ENCODE measurements at regions not wholly inside any gene's neighbourhood (a gene's known extent, or its start where the extent isn't known, plus 50 kb on each side); places are given as distances from the start of the nearest gene placed in this dataset.

DNA sequence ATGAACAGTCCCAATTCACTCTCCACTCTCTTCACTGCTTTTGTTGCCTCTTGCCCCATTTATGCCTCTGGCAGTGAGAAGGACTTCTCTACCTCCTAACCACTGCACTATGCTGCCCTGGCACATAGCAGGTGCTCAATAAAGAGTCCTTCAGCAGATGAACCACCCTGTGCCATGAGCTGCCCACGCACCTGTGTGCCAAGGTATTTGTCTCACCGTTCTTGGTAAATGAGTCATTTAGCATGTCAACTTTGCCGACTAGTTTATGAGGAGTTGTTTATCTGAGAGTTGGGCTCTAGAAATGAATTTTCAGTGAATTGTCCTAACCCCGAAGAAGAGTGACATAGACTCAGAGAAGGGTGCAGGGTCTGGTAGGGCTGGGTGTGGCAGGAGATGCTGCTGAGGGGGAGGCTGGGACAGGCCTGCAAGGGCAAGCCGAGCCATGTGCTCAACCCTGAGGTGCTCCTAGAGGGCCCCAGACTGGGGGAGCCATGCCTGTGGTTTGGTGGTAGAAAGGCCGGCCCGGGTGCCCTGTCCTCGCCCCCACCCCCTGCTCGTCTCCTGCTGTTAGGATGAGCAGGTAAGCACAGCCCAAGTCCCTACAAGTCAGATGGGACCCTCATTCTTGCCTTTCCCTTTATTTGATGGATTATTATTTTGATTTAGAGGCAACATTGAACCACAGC is 654.5 kb downstream of the MATN1 start:
- Histone ChIP-seq H3K27ac (no peak overlapping the region), H3K4me1 (no peaks in the 10 kb centered on the region), H3K36me3 (no peaks in the 10 kb centered on the region), H3K9me3 (peaks cover 0 to 4% (median 0%) of the 10 kb centered on the region in 4 donors), H3K27me3 (no peaks in the 10 kb centered on the region), H3K4me3 (no peak overlapping the region)
- TF ChIP-seq POLR2A (IDR thresholded peaks at IDR 0.05) (no peak), EP300 (IDR thresholded peaks at IDR 0.05) (no peak)
- TF ChIP-seq, protein P1, sequence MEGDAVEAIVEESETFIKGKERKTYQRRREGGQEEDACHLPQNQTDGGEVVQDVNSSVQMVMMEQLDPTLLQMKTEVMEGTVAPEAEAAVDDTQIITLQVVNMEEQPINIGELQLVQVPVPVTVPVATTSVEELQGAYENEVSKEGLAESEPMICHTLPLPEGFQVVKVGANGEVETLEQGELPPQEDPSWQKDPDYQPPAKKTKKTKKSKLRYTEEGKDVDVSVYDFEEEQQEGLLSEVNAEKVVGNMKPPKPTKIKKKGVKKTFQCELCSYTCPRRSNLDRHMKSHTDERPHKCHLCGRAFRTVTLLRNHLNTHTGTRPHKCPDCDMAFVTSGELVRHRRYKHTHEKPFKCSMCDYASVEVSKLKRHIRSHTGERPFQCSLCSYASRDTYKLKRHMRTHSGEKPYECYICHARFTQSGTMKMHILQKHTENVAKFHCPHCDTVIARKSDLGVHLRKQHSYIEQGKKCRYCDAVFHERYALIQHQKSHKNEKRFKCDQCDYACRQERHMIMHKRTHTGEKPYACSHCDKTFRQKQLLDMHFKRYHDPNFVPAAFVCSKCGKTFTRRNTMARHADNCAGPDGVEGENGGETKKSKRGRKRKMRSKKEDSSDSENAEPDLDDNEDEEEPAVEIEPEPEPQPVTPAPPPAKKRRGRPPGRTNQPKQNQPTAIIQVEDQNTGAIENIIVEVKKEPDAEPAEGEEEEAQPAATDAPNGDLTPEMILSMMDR (IDR thresholded peaks at IDR 0.05), result no peak
- DNase-seq (ENCODE audit: low spot score in 2 of 2), result no peak
- WGBS, 2 donors, result 90 to 91% methylated on average over 9 of the region's 9 CpGs

DNA sequence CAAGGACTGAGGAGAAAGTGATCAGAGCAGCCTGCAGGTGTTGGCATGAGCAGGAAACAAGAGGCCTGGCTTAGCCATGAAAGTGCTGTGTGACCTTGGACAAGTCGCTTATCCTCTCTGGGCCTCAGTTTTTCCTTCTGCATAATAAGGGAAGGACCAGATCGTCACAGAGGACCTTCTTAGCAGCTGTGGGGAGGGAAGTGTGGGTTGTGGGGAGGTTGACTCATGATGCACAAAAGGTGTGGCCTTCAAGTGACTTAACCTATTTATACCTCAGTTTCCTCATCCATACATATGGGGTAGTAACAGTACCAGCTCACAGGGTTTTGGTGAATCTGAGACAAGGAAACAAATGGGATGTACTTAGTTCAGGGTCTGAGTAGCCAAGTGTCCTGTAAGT is 658.8 kb downstream of the MATN1 start:
- H3K27ac ChIP-seq, result no peak overlapping the region
- peaks cover 0 to 4% (median 0%) of the 10 kb centered on the region in 4 donors for H3K9me3 ChIP-seq
- 59 to 68% methylated on average over 2 of the region's 2 CpGs for WGBS, 2 donors
- no peak overlapping the region for H3K4me3 ChIP-seq
- DNase-seq (ENCODE audit: low spot score in 2 of 2), result no peak
- H3K36me3 ChIP-seq, result no peaks in the 10 kb centered on the region
- TF ChIP-seq POLR2A (IDR thresholded peaks at IDR 0.05), result no peak
- TF ChIP-seq EP300 (IDR thresholded peaks at IDR 0.05), result no peak
- TF ChIP-seq, protein P1 (IDR thresholded peaks at IDR 0.05), result no peak
- no peaks in the 10 kb centered on the region for H3K27me3 ChIP-seq
- H3K4me1 ChIP-seq, result no peaks in the 10 kb centered on the region

DNA sequence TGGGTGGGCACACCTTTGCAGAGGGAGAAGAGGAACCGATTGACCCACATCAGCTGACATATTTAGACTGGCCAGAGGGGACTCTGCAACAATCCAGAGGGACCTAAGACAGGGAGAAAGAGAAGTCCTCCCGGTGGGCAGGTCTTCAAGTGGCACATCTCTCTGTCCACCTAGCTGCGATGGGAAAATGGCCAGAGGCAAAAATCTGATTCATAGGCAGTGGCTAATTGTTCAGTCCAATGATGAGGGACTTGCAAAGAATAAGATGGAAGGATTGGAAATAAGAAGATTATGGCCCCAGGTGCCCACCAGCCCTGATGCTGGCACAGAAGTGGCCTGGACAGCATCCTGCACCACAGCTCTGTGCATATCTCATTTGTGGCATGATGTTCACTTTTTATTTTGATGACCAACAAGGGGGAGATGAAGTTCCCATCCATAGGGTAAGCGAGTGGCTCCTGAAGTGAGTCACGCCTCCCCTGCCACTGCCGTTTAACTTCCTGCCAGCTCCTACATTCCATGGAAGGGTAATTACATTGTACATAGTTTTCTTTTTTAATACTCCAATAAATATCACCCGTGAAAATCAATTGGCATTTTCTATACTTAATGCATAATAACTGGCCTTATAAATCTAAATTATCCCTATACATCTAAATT is 659.6 kb downstream of the MATN1 start:
- no peak for DNase-seq (ENCODE audit: low spot score in 2 of 2)
- Histone ChIP-seq H3K27me3 (no peaks in the 10 kb centered on the region), H3K9me3 (peaks cover 0 to 4% (median 0%) of the 10 kb centered on the region in 4 donors), H3K27ac (no peak overlapping the region), H3K4me1 (no peaks in the 10 kb centered on the region), H3K4me3 (no peak overlapping the region), H3K36me3 (no peaks in the 10 kb centered on the region)
- TF ChIP-seq POLR2A (IDR thresholded peaks at IDR 0.05) (no peak), EP300 (IDR thresholded peaks at IDR 0.05) (no peak)
- TF ChIP-seq, protein P1 (IDR thresholded peaks at IDR 0.05), result no peak
- WGBS, 2 donors, result 76 to 77% methylated on average over 7 of the region's 7 CpGs

DNA sequence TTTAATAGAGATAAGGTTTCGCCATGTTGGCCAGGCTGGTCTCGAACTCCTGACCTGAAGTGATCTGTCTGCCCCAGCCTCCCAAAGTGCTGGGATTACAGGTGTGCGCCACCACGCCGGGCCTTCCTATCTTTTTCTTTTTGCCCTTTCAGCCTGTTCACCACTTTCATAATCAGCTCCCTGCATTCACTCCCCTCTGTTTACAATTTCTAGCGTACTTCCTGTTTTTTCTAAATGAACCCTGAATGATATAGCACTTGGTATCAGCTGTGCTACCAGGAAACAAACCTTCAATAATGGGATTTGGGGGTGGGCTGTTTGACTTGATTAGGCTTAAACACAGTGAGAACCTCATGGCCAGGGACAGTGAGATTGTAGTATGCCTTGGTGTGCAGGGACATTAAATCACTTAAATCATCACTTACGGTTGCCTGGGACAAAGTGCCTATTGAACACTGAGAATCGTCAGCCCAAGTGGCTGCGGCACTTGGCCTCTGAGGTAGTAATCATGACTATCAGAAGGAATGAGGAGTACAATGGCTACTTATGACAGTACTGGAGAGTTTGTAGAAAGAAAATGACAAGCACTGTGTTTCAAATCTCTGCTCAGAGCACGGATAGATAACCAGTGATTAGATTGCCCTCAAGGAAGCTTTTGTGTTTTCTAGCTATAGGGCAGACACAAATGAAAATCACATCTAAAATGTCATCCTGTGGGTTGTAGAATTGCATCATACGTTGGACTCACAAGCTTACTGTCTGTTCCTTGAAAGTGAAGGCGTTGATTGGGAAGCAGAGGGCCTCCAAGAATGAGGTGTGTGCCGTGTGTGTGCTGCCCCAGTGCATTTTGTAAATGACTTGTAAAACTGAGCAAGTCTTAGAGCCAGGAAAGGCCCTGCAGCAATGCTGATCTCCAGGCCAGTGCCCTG is 661.8 kb downstream of the MATN1 start:
- Histone ChIP-seq H3K27me3 (no peaks in the 10 kb centered on the region), H3K9me3 (no peaks in the 10 kb centered on the region), H3K36me3 (no peaks in the 10 kb centered on the region), H3K4me3 (no peak overlapping the region), H3K27ac (no peak overlapping the region), H3K4me1 (no peaks in the 10 kb centered on the region)
- no peak for TF ChIP-seq EP300 (IDR thresholded peaks at IDR 0.05)
- TF ChIP-seq POLR2A (IDR thresholded peaks at IDR 0.05), result no peak
- TF ChIP-seq, protein P1 (IDR thresholded peaks at IDR 0.05), result no peak
- WGBS, 2 donors, result 67 to 72% methylated on average over 13 of the region's 13 CpGs
- no peak for DNase-seq (ENCODE audit: low spot score in 2 of 2)
